OCI-M1 (cell line): ENCODE measurements at regions not wholly inside any gene's neighbourhood (a gene's known extent, or its start where the extent isn't known, plus 50 kb on each side); places are given as distances from the start of the nearest gene placed in this dataset.
A peak's percentile ranks its signal among the peaks of the same experiment; 100 is the strongest.
"Not testable (repeated sequence)": the region's sequence is repeated elsewhere in the genome, so short reads cannot be mapped to it uniquely, and the experiment has no call there.

Experiments
- DNase-seq: peaks from one replicate; lab custom pipeline; 2025; lab: John Stamatoyannopoulos, UW

GRCh38 chr5:13346401-13346800 lies 598.1 kb downstream of the DNAH5 start:
- DNase-seq, result no peak

DNA sequence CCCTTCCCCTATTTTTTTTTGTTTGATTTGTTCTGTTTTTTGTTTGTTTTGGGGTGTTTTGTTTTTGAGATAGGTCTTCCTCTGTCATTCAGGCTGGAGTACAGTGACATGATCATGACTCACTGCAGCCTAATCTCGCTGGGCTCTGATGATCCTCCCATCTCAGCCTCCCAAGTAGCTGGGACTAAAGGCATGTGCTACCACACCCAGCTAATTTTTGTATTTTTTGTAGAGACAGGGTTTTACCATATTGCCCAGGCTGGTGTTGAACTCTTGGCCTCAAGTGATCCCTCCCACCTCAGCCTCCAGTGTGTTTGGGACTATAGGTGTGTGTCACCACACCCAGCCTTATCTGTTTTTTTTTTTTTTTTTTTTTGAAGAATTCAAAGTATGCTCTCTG lies 605.4 kb downstream of the DNAH5 start:
- DNase-seq, result no peak

GRCh38 chr5:13335026-13335425 lies 609.5 kb downstream of the DNAH5 start:
- not testable (repeated sequence) for DNase-seq

- no peak for DNase-seq
These were observed 612.9 kb downstream of the DNAH5 start for GRCh38 chr5:13331585-13331984.

DNA sequence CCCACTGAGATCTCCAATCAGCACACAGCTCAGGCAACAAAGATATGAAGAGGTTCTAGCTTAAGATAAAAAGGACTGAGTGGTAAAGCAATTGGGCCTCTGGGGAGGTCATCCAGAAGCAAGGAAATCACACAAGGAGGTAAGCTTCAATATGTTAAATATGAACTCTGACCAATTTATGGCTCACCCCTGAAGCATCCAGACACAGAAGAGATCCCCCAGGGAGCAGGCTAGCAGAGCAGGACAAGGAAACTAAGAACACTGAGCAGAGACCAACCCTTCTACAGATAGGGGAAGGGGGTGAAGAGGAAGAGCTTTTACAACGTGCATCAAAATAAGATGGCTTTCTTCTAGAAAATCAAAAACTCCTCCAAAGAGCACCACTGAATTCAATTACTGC lies 616.2 kb downstream of the DNAH5 start:
- DNase-seq, result no peak

DNA sequence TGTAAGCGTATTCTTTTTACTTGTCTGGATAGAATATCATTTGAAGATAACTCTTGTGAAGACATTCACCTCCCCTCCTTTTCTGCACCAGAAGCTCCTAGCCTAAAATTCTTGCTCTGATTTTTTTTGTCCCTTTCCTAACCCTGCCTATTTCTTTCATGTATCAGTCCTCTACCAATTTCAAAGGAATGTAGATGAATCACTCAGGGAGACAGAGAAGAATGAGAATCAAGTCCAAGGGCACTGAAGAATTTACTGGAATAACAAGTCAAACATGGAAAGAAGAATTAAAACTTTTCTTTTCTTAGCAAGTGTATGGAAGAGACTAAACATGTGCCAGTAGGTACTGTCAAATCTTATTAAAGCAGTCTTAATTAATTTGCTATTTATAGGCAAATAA lies 618.7 kb downstream of the DNAH5 start:
- DNase-seq, result no peak

GRCh38 chr5:13322769-13323168 lies 621.7 kb downstream of the DNAH5 start:
- DNase-seq, result no peak

DNA sequence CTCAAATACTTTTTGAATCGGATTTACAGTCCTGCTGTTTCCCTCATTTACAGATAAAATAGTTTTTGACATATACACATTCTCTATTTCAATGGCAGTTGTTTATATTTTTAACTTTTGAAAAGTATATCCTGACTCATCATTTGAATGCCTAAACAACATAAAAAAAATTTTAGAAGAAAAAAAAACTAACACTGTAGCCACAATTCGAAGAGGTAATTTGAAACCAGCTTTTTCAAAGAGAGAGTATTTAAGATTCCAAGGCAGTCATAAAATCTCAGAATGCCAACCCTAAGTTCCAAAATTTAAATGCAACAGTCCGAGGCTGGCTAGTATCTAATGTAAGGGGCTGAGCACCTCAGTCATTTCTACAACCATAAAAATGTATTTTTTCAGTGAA lies 626.8 kb downstream of the DNAH5 start:
- no peak for DNase-seq

DNA sequence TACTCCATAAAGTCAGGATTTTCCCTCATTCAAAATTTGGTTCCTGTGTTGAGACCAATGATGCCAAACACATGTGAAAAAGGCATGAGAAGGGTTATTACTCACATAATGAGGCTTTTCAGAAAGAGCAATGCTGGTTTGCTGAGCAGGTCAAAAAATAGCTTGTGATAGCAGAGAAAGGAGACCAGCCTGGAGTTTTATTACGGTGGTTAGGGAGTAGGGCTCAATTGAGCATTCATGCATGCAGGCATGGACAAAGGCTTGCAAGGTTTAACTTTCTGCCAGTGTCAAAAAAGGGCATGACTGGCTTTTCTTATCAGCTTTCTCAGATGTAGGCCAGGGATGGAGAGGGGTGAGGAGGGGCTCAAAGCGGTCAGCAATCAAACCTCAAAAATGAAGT lies 628.3 kb downstream of the DNAH5 start:
- peak; percentile 5 for DNase-seq

- no peak for DNase-seq
These were observed 637.0 kb downstream of the DNAH5 start for GRCh38 chr5:13307480-13307879.

- DNase-seq, result peak; percentile 5
These were observed 641.0 kb downstream of the DNAH5 start for GRCh38 chr5:13303445-13303844.

DNA sequence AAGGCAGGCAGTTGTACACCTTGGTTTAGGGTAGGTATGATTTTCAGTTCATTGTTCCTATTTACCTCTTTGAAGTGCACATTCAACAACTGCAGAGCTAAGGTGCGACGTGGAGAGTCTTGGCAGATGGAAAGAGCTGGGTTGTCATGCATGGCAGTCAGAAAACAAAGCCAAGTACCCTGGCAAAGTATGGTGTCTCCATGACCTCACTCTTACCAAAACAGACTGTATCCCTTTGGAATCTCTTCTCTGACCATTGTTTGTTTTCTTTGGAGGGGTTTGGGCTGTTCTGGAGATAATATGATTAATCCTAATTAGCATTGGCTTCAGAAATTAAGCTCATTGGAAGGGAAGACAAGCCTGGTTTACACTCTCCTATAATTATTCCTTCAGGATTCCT lies 665.7 kb downstream of the DNAH5 start:
- DNase-seq, result no peak

DNA sequence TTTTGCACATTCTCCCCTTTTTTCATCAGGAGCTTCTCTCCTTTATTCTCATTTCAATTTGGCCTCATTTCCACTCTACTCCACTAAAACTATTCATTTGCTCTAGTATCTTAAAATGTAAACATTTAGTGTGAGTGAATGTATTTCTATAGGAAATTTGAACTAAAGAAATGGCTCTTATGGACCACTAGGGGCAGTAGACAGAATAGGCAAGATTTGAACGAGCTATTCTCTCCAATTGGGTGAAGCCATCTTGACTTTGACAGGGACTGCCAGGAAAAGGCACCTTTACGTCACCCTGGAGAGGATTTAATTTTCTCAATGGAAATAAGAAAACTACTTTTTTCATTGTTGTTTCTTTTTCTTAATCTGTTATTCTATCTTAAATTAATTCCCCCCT lies 666.3 kb downstream of the DNAH5 start:
- peak; percentile 20 for DNase-seq

- DNase-seq, result no peak
These were observed 668.3 kb downstream of the DNAH5 start for GRCh38 chr5:13276156-13276555.

DNA sequence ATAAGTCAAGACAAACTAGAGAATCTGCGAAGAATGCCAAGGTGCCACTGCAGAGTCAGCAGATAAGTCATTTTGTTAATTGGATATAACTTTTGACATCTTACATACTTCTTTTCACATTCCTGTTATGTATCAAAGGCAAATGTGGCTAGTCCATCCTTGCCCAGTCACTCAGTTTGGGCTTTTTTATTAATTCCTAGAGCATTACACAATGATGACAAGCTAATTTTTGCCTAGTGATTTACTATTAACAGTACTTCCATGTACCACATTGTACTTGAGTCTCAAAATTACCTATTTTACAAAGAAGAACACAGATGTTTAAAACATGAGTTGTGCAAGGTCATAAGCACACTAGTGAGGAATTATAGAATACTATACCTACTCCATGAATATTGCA lies 680.8 kb downstream of the DNAH5 start:
- no peak for DNase-seq

GRCh38 chr5:13253111-13253510 lies 691.4 kb downstream of the DNAH5 start:
- DNase-seq, result no peak

DNA sequence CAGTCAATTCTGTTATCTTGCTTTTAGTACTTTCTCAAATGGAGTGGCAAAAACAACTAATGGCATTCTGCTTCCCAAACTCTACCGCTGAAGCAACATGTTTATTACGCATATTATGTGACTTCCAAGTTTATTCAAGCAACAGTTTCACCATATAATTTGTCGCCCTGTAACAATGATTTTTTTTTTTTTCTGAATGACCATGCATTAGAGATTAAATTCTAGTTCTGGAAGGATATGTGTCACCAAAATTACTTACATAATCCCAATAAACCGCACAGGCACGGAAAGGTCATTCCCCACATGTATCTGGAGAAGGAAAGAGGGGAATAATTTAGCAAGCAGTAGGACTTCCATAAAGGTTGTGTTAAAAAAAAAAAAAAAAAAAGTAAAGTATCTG lies 691.8 kb downstream of the DNAH5 start:
- no peak for DNase-seq

GRCh38 chr5:13251623-13252376 lies 692.7 kb downstream of the DNAH5 start:
- peak; percentile 56 for DNase-seq

DNA sequence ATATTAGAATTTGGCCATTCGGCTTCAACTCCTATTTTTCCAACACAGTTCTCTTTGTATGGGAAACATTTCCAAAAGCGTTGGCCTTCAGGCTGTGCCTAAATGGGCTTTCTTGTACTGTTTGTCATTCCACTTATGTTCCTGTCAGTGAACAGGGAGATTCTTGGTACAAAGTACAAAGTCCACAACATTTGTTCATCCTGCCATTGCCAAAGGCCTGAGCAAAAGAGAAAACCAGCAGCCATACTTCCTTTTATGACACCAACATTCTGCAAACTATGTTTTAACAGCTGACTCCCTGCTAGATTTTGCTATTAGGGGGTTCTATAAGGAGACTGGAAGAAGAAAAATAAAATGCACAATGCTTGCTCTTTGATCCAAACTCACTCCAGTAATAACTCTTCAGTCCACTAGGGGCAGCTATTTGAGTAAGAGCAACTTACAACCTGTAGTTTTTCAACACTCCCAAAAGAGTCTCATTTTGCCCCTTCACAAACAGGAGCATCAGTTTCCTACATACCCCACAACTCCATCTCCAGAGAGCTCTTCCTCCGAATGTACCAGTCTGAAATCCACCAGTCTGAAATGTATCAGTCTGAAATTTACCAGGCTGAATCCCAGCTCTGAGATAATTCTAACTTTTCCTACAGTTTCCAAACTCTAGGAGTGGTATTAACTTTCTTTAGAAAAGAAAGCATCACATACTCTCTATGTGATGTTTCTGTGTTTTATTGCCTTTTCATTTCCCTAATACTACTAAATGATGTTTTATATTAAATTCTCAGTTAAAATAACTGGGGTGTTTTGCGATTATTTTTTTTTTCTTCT lies 693.8 kb downstream of the DNAH5 start:
- peak; percentile 42 for DNase-seq

- no peak for DNase-seq
These were observed 694.6 kb downstream of the DNAH5 start for GRCh38 chr5:13249854-13250253.

DNA sequence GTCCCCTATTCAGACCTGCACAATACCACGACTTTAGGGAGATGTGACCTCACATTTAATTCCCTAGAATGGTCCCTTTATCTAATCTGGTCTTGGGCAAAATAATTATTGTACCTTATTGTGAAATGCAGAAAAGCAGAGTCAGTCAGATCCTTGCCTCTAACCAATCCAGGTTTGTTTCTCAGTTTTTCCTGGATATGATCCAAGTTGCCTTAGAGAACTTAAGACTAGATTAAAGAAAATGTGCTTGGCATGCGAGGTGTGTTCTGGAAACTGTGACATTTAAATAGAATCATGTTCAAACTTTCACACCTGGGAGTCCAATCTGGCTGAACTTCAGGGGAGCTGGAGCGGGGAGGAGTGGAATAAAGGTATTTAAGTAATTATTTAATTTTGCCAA lies 696.2 kb downstream of the DNAH5 start:
- no peak for DNase-seq

GRCh38 chr5:13246053-13246452 lies 698.4 kb downstream of the DNAH5 start:
- no peak for DNase-seq

DNA sequence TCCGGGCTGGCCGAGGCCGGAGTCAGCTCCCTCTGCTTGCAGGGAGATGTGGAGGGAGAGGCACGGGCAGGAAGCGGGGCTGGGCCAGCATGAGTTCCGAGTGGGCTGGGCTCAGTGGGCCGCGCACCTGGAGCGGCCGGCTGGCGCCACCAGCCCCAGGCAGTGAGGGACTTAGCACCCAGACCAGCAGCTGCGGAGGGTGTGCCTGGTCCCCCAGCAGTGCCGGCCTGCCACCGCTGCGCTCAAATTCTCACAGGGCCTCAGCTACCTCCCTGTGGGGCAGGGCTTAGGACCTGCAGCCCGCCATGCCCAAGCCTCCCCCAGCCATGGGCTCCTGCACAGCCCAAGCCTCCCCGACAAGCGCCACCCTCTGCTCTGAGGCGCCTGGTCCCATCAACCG lies 700.3 kb downstream of the DNAH5 start:
- DNase-seq, result no peak

GRCh38 chr5:13227513-13227912 lies 717.0 kb downstream of the DNAH5 start:
- no peak for DNase-seq
